Thoracic aorta (tissue), 2 donors: ENCODE measurements at regions not wholly inside any gene's neighbourhood (a gene's known extent, or its start where the extent isn't known, plus 50 kb on each side); places are given as distances from the start of the nearest gene placed in this dataset.

Source experiments
- ATAC-seq: fragments of 150-250 bp; one replicate; pipeline ENCODE4 v1.8.0; 2017; ENCODE audit warnings: low read depth; ENCODE audit not compliant: insufficient number of reproducible peaks, low FRiP score
- DNase-seq: peaks from one replicate; pipeline ENCODE4 v3.0.0-alpha.2; 2020; ENCODE audit warnings: low spot score
- H3K27ac ChIP-seq, 2 donors: fragments of 200-600 bp; sonication (generic); 1 replicate in 1 of 2; 2 replicates in 1 of 2; pipeline ENCODE4 v1.5.1; 2016; ENCODE audit warnings: mild to moderate bottlenecking in 2 of 2, moderate library complexity in 2 of 2
- H3K27me3 ChIP-seq: fragments of 200-600 bp; sonication (generic); replicated peaks from 2 replicates; pipeline ENCODE4 v1.6.0; 2016; ENCODE audit warnings: mild to moderate bottlenecking; ENCODE audit not compliant: insufficient read depth
- H3K36me3 ChIP-seq: fragments of 200-600 bp; sonication (generic); one replicate; pipeline ENCODE4 v1.5.1; 2016
- H3K4me1 ChIP-seq, 2 donors: fragments of 200-600 bp; sonication (generic); 1 replicate in 1 of 2; 2 replicates in 1 of 2; pipeline versions ENCODE4 v1.5.1 to v1.6.0; 2016; ENCODE audit warnings: low read depth in 2 of 2, mild to moderate bottlenecking in 1 of 2; ENCODE audit not compliant: control insufficient read depth in 1 of 2
- H3K4me3 ChIP-seq: fragments of 200-600 bp; sonication (generic); 2 replicates; pipeline ENCODE4 v1.5.1; 2016; ENCODE audit warnings: mild to moderate bottlenecking
- H3K9me3 ChIP-seq: fragments of 200-600 bp; sonication (generic); 2 replicates; pipeline ENCODE4 v1.5.1; 2016
- CTCF ChIP-seq: fragments of 200-600 bp; sonication (generic); IDR thresholded peaks from one replicate; pipeline ENCODE4 v1.5.1; 2019; ENCODE audit warnings: antibody characterized with exemption

- TF ChIP-seq CTCF, result no peak
- no peaks in the 10 kb centered on the region for H3K27me3 ChIP-seq
- no peaks in the 10 kb centered on the region for H3K9me3 ChIP-seq
- ATAC-seq (no peak), DNase-seq (no peak)
- no peak overlapping the region for H3K4me3 ChIP-seq
- no peak overlapping the region for H3K27ac ChIP-seq
- H3K4me1 ChIP-seq, result no peaks in the 10 kb centered on the region
- no peaks in the 10 kb centered on the region for H3K36me3 ChIP-seq
Measured at GRCh38 chr15:45855907-45856579, 221.2 kb downstream of the SQOR start.

GRCh38 chr15:45857291-45857690 lies 222.5 kb downstream of the SQOR start:
- no peak overlapping the region for H3K27ac ChIP-seq
- no peaks in the 10 kb centered on the region for H3K27me3 ChIP-seq
- DNase-seq, result no peak
- no peak for TF ChIP-seq CTCF
- H3K36me3 ChIP-seq, result no peaks in the 10 kb centered on the region
- no peak for ATAC-seq
- H3K4me3 ChIP-seq, result no peak overlapping the region
- H3K9me3 ChIP-seq, result no peaks in the 10 kb centered on the region
- no peaks in the 10 kb centered on the region for H3K4me1 ChIP-seq

GRCh38 chr15:45858491-45858890 lies 223.7 kb downstream of the SQOR start:
- no peak for TF ChIP-seq CTCF
- Histone ChIP-seq H3K9me3 (no peaks in the 10 kb centered on the region), H3K27me3 (no peaks in the 10 kb centered on the region), H3K36me3 (no peaks in the 10 kb centered on the region), H3K4me1 (no peaks in the 10 kb centered on the region), H3K4me3 (no peak overlapping the region), H3K27ac (no peak overlapping the region)
- ATAC-seq (no peak), DNase-seq (no peak)

GRCh38 chr15:45862034-45862433 lies 227.2 kb downstream of the SQOR start:
- H3K27me3 ChIP-seq, result no peaks in the 10 kb centered on the region
- TF ChIP-seq CTCF, result no peak
- DNase-seq (no peak), ATAC-seq (no peak)
- H3K27ac ChIP-seq, result no peak overlapping the region
- H3K36me3 ChIP-seq, result no peaks in the 10 kb centered on the region
- H3K4me3 ChIP-seq, result no peak overlapping the region
- no peaks in the 10 kb centered on the region for H3K4me1 ChIP-seq
- H3K9me3 ChIP-seq, result no peaks in the 10 kb centered on the region

- Histone ChIP-seq H3K4me1 (no peaks in the 10 kb centered on the region), H3K9me3 (no peaks in the 10 kb centered on the region), H3K27ac (no peak overlapping the region), H3K4me3 (no peak overlapping the region), H3K36me3 (no peaks in the 10 kb centered on the region), H3K27me3 (no peaks in the 10 kb centered on the region)
- no peak for TF ChIP-seq CTCF
- no peak for ATAC-seq
- DNase-seq, result no peak
Measured at GRCh38 chr15:45863881-45864580, 229.2 kb downstream of the SQOR start.
